Ammon's horn (tissue), 1 donor: ENCODE measurements at regions not wholly inside any gene's neighbourhood (a gene's known extent, or its start where the extent isn't known, plus 50 kb on each side); places are given as distances from the start of the nearest gene placed in this dataset.
"Not testable (repeated sequence)": the region's sequence is repeated elsewhere in the genome, so short reads cannot be mapped to it uniquely, and the experiment has no call there.

Experiments used
- DNase-seq: peaks from one replicate; pipeline ENCODE4 v3.0.0-alpha.2; 2016; ENCODE audit warnings: low spot score

GRCh38 chr3:197459571-197459970, 96.2 kb downstream of the BDH1 start:
- not testable (repeated sequence) for DNase-seq

GRCh38 chr3:197458906-197459470, 96.8 kb downstream of the BDH1 start:
- DNase-seq = no peak

GRCh38 chr3:197458179-197458707, 97.5 kb downstream of the BDH1 start:
- peak; percentile 35 for DNase-seq

GRCh38 chr3:197456261-197457091, 99.3 kb downstream of the BDH1 start:
- peak; percentile 82 for DNase-seq

- not testable (repeated sequence) for DNase-seq
Observed at GRCh38 chr3:197454841-197455240, 100.9 kb downstream of the BDH1 start.

GRCh38 chr3:197454014-197454413, 101.8 kb downstream of the BDH1 start:
- peak; percentile 39 for DNase-seq

GRCh38 chr3:197450810-197451209, 105.0 kb downstream of the BDH1 start:
- no peak for DNase-seq

GRCh38 chr3:197450308-197450707, 105.5 kb downstream of the BDH1 start:
- no peak for DNase-seq

- DNase-seq = not testable (repeated sequence)
Observed at GRCh38 chr3:197449181-197449580, 106.6 kb downstream of the BDH1 start.

GRCh38 chr3:197447781-197448180, 108.0 kb downstream of the BDH1 start:
- DNase-seq = not testable (repeated sequence)

- DNase-seq = no peak
Observed at GRCh38 chr3:197447057-197447456, 108.7 kb downstream of the BDH1 start.

- DNase-seq = no peak
Observed at GRCh38 chr3:197446700-197447056, 109.1 kb downstream of the BDH1 start.

- DNase-seq = no peak
Observed at GRCh38 chr3:197445896-197446699, 109.7 kb downstream of the BDH1 start.

GRCh38 chr3:197444793-197445379, 110.9 kb downstream of the BDH1 start:
- DNase-seq = no peak

GRCh38 chr3:197443506-197443905, 112.3 kb downstream of the BDH1 start:
- no peak for DNase-seq

GRCh38 chr3:197440717-197441303, 115.0 kb downstream of the BDH1 start:
- no peak for DNase-seq

- no peak for DNase-seq
Observed at GRCh38 chr3:197438906-197439305, 116.9 kb downstream of the BDH1 start.

- DNase-seq = no peak
Observed at GRCh38 chr3:197435426-197435825, 120.3 kb downstream of the BDH1 start.

- no peak for DNase-seq
Observed at GRCh38 chr3:197434830-197435229, 120.9 kb downstream of the BDH1 start.

- no peak for DNase-seq
Observed at GRCh38 chr3:197432384-197433127, 123.2 kb downstream of the BDH1 start.

GRCh38 chr3:197431346-197431910, 124.3 kb downstream of the BDH1 start:
- DNase-seq = no peak
